Omental fat pad (tissue), 3 donors: ENCODE measurements at regions not wholly inside any gene's neighbourhood (a gene's known extent, or its start where the extent isn't known, plus 50 kb on each side); places are given as distances from the start of the nearest gene placed in this dataset.

Experiments
- ATAC-seq: fragments of 150-250 bp; one replicate; pipeline ENCODE4 v1.9.1; 2016; ENCODE audit warnings: mild to moderate bottlenecking, moderate library complexity; ENCODE audit not compliant: low FRiP score
- DNase-seq: peaks from one replicate; pipeline ENCODE4 v3.0.0-alpha.2; 2019; ENCODE audit warnings: low spot score
- TF ChIP-seq, protein P1 (sequence below), 3 donors: fragments of 450-650 bp; IDR thresholded peaks; one replicate each; pipeline ENCODE4 v1.5.1; 2016 to 2017; ENCODE audit warnings: antibody characterized with exemption in 3 of 3, mild to moderate bottlenecking in 3 of 3, moderate library complexity in 2 of 3

DNA sequence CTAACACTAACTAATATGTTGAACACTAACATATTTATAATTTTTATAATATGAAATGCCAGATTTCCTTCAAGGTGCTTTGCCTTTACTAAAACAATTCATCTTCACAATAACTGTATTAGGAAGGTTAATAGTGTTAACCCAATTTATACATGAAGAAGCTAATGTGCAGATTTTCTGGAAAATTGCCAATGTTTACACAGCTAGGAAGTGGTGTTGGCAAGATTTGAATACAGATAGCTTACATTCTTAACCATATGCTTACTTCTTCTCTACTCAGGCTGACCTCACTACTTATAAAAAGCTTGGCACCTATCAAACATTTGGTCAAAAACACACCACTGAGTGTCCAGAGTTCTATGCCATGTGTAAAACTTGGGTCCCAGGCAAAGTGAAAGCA lies 445.4 kb upstream of the ITGA1 start:
- DNase-seq = no peak
- TF ChIP-seq, protein P1, sequence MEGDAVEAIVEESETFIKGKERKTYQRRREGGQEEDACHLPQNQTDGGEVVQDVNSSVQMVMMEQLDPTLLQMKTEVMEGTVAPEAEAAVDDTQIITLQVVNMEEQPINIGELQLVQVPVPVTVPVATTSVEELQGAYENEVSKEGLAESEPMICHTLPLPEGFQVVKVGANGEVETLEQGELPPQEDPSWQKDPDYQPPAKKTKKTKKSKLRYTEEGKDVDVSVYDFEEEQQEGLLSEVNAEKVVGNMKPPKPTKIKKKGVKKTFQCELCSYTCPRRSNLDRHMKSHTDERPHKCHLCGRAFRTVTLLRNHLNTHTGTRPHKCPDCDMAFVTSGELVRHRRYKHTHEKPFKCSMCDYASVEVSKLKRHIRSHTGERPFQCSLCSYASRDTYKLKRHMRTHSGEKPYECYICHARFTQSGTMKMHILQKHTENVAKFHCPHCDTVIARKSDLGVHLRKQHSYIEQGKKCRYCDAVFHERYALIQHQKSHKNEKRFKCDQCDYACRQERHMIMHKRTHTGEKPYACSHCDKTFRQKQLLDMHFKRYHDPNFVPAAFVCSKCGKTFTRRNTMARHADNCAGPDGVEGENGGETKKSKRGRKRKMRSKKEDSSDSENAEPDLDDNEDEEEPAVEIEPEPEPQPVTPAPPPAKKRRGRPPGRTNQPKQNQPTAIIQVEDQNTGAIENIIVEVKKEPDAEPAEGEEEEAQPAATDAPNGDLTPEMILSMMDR (IDR thresholded peaks at IDR 0.05) = no peak
- no peak for ATAC-seq

DNA sequence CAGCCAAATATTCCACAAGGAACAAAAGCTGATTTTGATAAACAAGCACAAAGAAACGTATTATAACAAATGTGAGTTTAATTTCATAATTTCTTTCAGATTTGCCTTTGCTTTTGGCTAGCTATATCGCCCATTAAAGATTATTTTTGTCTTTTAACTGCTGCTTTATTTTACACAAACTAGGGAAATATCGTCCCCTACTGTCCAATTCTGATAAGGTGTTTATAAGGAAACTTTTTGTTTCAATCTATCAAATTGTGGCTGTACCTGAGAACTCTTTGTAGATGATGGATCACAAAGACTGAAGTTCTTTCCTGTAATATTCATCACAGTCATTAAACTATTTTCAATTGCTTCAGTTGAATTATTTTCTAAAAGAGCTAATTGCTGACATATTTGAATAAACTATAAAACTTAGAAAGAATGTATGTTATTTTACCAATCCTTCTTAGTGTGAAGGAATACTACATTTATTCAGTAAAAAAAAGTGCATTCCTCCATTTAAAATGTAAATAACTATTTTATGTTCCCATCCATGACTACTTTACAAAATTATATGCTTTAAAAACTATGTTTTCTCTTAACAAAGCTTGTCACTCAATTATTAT lies 431.3 kb upstream of the ITGA1 start:
- TF ChIP-seq, protein P1 (IDR thresholded peaks at IDR 0.05) = no peak
- DNase-seq (no peak), ATAC-seq (no peak)

DNA sequence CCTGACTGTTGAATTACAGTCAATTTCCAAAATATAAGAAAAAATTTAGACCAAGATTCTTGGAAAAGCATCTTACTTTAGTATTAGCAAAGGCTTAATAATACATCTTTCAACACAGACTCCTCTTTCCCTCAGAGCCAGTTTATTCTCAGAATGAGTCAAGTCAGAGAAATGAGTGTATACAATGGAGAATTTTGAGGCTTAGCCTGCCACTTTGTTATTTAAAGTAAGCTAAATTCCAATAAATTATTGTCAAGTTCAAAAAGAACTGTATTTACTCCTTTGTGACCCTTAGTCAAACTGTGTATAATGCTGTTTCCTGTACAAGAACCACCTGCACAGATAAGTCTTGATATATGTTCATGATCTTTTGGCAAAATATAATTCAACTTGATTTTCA lies 428.5 kb upstream of the ITGA1 start:
- ATAC-seq (no peak), DNase-seq (no peak)
- TF ChIP-seq, protein P1 (IDR thresholded peaks at IDR 0.05) = no peak

DNA sequence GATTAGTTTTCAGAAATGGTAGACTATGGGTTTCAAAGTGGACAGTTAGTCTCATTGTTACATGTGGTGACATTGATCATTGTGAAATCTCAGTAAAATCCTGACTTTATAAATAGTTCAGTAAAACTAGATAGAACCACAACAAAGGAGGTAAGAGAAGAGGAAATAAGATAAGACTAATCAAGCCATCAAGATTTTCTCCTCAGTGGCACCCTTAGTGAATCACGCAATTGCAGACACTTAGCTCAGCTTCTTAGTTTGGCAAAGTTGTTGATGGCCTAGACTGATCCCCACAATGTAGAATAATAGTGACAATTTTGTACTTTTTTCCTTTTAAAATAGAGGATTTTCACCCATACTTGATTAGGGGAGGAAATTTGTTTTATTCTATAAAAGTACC lies 426.7 kb upstream of the ITGA1 start:
- DNase-seq (no peak), ATAC-seq (no peak)
- TF ChIP-seq, protein P1 (IDR thresholded peaks at IDR 0.05) = no peak

DNA sequence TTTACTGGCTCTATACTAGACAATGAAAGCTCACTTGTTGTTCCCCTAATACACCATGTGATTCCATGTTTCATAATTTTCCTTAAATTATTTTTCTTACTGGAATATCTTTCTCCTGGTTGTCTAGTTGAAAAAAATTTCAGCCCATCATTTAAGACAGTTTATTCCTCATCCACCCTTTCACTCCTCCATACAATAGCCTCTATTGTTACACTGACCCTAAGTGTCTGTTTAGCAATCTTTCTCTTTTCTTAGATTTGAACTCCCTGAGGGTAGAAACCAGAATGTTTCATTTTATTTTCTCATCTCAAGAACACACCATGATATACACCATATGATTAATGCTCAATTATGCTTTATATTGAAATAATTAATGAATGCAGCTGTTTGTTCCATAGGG lies 413.4 kb upstream of the ITGA1 start:
- TF ChIP-seq, protein P1 (IDR thresholded peaks at IDR 0.05) = no peak
- DNase-seq (no peak), ATAC-seq (no peak)

DNA sequence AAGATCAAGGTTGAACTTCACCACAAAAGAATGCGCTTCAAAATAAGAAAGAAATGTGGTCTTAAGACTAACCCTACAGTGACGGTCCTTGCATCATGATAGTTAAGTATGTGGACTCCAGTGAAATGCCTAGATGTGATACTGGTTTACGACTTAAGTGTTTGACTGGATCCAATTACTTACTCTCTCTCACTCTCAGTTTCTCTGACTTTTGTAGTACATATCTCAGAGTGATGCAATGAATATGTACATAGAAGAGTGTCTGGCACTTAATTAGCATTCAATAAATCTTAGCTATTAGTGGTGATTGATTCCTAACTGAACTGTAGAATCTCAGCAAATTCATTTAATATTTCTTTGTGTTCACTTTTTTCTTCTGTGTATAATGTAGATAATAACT lies 411.7 kb upstream of the ITGA1 start:
- DNase-seq = no peak
- no peak for ATAC-seq
- TF ChIP-seq, protein P1 (IDR thresholded peaks at IDR 0.05) = no peak

DNA sequence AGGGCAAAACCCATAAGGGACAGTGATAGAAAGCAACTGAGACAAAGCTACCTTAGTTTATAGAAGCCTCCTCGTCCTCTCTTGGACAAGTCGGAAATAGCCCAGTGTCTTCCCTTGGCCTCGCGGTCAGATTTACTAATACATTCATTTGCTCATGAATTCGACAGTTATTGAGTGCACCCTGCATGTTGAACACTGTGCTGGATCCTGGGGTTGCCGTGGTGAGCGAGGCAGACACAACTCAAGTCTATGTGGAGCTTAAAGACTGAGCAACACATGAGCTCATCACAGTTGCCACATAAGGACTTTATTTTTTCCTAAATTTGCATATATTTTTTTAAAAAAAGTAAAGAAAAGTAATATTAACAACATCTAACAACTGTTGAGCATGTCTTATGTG lies 411.1 kb upstream of the ITGA1 start:
- no peak for ATAC-seq
- TF ChIP-seq, protein P1 (IDR thresholded peaks at IDR 0.05) = no peak
- no peak for DNase-seq
